HG03378 (cell line): ENCODE measurements at regions not wholly inside any gene's neighbourhood (a gene's known extent, or its start where the extent isn't known, plus 50 kb on each side); places are given as distances from the start of the nearest gene placed in this dataset.
A peak's percentile ranks its signal among the peaks of the same experiment; 100 is the strongest.
"Not testable (repeated sequence)": the region's sequence is repeated elsewhere in the genome, so short reads cannot be mapped to it uniquely, and the experiment has no call there.

Source experiments
- ATAC-seq: cut with Tn5 transposase; IDR thresholded peaks from one replicate; pipeline ENCODE4 v1.9.1; 2021; ENCODE audit warnings: mild to moderate bottlenecking, moderate library complexity; ENCODE audit not compliant: unreplicated experiment

DNA sequence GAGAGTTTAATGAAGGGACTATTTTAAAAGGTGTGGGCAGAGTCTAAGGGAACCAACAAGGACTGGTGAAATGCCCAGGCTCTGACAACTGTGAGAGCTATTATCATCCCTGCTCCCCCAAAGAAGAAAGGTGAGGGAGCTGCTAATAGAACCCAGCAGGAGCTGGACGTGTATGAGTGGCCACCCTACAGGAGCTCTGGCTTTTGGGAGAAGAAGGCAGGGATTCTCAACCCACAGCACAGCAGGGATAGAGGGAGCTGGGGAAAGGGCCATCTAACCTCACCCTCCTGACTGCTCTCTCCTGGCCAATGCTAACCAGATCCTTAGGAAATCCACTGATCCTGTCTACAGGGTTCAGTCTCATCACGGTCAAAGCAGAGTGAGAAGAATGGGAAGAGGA lies 57.1 kb downstream of the GRIN2B start:
- no peak for ATAC-seq

DNA sequence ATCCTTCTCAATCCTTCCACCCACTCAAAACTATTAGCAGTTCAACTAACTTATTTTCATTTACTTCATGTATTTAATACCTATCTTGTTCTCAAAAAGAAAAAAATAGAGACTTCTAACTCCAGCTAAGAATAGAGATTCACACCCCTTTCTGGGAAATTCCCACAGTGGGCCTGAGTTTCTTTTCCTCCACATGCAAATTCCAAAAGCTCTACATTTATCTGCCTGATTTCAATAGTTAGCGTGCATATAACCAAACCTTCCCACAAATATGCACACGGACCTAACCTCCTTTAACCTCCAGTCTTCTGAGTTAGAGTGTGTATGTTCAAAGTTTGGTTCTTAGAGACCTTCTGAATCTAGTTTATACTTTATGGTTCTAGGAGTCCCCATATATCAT lies 62.5 kb downstream of the GRIN2B start:
- ATAC-seq = no peak

DNA sequence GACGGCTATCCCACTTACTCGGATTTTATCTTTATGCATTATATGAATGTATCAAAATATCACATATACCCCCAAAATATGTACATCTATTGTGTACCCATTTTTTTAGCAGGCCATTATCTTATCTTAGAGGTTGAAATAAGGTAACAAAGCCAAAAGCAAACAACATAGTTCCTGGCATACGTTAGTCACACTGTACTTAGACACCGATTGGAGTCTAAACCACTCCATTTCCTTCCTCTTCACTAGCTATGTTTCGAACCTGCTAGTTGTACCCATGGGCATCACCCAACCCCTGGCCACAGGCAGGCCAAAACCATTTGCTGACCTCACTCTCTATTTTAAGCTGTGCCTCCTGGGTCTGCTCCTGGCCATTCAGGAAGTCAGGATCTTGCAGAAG lies 66.3 kb downstream of the GRIN2B start:
- ATAC-seq = no peak

DNA sequence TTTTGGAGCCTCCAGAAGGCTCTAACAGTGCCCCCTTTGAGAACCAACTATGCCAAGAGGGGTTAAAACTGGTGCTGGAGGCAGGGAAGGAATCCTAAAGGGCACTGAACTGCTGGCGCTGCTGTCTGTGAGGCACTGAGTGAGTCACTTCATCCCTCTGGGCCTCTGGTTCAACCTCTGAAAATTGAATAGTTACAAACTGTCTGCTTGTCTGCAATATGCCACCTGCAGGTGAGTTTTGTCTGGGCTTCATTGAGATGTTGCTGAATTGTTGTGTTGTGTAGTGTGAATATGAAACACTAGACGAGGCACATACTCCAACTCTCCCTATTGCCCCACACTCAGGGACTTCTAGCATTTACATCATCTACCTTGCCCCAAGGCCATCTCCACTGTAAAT lies 68.0 kb downstream of the GRIN2B start:
- ATAC-seq = no peak

DNA sequence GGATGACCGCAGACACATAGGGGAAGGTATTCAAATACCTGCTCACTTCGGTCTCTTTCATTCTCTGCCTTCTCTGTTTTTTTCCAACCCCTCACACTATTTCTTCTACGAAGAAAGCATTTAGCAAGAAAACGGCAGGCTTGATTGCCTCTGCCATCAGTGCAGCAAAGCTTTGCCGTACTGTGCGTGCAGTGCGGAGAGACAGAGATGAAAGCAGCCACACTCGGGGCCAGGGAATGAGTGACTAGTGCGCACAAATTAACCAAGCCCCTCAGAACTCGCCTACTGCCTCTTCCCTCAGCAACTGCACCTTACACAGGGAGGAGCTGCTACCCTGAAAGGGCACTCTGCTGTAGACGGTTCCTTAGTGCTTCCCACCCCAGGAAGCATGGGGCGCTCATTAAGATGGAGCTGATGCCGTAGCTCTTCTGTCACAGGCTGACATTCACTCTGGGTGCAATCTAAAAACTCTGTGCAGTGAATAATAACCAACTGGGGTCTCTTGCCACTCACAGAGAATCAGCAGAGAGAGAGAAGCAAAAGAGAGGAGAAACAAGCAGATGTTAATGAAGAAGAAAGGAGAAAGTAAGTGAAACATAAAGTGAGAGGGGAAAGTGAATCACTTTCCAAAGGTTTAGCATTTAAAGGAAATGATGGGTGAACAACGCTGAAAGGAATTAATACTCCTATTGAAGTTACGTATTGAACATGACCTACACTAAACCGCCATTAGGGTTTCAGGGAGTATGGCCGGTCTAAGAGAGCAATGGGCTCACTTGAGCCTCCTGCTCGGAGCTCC lies 69.4 kb downstream of the GRIN2B start:
- ATAC-seq = no peak

DNA sequence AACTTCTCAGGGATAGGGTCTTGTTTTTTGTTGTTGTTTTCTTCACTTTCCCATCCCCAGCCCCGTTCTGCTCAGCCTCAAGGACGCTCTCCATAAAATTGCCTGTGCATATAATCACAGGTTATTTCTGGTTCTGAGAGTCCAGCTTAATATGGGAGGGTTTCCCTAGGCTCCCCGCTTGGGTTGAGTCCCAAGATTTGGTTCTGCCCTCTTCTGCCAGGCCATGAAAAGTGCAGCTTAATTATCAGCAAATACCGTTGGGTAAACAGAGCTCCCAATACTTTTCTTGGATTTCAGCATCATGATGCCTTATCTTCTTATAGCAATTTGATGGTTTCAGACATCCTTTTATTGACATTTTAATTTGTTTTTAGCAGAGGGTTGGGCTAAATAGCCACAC lies 75.6 kb downstream of the GRIN2B start:
- no peak for ATAC-seq

DNA sequence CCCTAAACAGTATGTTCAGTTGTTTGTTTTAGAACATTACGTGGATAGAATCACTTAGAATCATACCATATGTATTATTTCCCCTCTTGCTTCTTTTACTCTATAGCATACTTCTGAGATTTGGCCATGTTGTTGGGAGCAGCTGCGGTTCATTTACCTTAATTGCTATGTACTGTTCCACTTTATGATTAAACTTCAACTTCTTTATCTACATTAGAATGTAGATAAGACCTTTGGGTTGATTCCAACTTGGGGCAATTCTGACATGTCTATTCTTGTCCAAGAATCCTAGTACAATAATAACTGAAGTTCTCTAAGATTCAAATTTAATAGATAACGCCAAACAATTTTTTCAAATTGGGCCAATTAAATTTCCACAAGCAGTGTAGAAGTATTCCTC lies 80.7 kb downstream of the GRIN2B start:
- no peak for ATAC-seq

DNA sequence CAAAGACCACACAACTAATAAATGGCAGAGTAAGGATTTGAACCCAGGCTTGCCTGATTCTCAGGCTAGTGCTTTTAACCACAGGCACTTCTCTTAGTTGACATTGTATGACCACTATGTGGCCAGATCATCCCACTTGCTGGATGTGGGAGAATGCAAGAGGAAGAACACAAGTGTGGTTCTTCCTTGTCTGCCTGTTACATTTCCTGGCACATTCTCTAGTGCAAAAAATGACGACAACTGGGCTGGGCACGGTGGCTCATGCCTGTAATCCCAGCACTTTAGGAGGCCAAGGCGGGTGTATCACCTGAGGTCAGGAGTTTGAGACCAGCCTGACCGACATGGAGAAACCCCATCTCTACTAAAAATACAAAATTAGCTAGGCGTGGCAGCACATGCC lies 83.0 kb downstream of the GRIN2B start:
- not testable (repeated sequence) for ATAC-seq

DNA sequence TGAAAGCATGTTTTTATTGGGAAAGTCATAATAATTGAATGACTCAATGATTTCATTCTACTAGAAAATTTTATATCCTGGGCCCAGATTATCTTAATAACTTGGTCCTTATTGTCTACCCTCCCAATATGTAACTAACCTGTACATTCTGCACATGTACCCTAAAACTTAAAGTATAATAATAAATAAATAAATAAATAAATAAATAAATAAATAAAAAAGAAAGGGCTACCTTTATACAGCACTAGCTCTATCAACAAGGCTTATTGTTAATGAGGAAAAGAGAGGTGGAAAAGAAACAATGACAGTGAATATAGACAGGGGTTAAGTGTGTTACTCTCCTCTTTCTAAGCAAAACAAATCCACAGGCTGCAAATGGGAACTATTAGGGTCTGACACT lies 83.6 kb downstream of the GRIN2B start:
- no peak for ATAC-seq

DNA sequence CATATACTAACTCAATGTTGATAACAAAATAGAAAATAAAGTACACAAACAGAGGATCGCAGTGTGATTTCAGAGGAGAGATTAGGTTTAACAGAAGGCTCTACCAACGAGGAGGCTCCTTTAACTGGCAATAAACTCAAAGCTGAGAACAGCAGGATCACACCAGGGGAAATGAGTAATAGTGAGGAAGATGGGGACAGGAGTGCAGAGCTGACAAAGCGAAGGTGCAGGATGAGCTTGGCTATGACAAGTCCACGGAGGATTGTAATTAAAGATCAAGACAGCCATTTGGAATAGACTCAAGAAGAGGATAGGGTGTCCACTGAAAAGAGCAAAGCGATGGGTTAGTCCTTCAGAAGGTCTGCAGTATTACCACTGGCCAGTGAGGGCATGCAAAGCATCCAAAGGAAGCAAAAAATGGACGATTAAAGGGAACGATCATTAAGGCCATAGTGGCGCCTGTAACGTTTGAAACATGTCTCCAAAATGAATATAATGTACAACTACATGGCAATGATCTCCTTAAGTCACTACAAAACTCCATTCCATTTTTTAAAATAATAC lies 85.3 kb downstream of the GRIN2B start:
- ATAC-seq = no peak

DNA sequence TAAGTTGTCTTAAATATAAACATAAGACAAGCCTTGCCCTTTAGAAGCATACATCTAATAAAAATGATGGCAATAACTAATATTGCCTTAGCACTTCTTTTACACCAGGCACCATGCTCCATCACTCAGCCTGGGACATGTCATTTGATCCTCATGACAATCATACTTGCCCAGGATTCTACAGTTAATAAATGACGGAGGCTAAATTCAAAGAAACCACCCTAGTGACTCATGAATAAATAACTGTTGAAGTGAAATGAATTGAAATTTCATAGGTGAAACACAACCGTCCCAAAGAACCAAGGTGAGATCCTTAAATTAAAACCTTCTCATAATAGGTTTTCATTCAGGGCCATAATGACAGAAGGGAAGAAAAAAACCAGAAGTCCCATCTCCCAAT lies 89.5 kb downstream of the GRIN2B start:
- ATAC-seq = no peak

DNA sequence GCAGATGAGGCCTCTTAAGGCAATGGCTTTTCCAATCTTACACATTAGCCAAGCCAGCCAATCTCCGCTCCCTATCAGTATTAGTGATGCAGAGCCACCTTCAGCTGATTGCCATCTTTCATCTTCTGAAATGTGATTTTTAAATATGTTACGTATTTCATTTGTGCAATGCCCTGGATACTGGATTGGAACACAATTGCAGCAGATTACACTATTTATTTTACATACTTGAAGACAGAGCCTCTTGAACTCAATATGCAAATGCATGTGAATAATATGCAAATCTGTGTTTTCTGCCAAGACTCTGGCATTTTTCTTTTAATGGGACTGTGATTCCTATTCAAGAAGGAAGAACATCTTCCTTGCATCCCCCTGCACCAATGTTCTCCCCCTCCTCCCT lies 90.5 kb downstream of the GRIN2B start:
- ATAC-seq = no peak

DNA sequence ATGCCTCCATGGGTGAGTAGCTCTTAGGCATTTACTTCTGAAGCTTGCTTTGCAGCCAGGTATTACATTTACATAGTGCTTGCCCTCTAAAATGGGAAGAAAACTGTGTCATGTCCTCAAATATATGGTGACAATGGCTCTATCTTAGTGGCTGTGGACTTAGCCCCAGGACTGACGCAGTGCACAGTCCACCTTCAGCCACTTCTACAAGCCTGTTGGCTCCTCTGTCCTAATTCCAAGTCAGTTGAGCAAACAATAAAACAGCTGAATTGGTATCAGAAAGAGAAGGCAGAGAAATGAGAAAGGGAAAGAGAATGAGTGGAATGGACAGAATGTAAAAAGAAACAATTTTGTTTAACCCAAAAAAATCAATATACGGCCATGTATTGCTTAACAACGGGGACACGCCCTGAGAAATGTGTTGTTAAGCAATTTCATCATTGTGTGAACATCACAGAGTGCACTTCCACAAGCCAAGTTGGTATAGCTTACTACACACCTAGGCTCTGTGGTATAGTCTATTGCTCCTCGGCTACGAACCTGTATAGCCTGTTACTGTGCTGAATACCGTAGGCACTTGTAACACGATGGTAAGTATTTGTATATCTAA lies 93.5 kb downstream of the GRIN2B start:
- no peak for ATAC-seq

DNA sequence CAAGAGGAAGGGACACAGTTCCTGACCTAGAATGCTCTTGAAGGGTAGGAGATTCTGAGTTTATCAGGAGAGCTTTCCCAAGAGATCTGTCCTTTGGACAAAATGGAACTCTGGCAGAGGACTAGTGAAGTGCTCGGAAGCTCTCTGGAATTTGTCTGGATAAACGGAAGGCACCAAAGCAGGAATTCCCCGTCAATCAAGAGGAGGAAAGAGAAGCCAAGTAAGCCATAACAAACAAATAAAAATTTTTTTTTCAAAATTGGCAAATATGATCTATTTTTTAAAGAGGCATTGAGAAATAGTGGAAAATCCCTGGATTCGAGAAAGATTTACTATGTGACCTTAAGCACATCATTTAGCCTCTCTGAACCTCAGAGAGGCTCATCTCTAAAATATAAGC lies 99.2 kb downstream of the GRIN2B start:
- no peak for ATAC-seq

DNA sequence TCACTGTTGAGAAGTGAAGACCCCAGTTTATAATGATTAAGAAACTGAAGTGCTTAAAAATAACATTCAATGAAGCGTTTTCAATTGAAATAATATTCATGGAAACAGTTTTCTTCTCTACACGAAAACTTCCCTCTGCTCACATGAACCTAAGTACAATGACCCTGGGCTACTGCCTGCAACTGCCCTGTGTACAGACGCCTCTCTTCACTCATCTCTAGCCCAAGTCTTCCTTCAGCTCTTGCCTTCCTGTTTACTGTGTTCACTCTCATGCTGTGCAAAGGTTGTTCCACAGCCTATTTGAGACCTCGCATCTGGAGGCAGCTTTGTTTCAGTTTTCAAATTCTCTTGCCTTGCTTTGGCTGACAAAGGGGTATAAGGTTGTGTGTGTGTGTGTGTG lies 100.8 kb downstream of the GRIN2B start:
- ATAC-seq = no peak

DNA sequence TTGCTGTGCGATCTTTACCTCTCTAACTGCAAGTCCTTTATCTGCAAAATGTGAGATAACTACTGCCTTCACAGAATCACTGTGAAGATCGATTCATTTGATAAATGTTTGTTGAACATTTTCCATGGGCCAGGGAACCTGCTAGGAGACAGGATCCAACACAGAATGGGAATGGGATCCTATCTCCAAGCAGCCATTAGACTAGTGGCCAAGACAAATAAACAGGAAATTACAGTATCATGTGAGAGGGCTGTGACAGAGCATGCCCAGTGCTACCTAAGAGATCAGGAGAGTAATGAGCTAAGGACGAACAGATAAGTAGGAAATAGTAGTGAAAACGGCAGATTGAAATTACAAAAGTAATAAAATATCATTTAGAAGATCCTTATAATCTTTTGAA lies 105.7 kb downstream of the GRIN2B start:
- no peak for ATAC-seq

DNA sequence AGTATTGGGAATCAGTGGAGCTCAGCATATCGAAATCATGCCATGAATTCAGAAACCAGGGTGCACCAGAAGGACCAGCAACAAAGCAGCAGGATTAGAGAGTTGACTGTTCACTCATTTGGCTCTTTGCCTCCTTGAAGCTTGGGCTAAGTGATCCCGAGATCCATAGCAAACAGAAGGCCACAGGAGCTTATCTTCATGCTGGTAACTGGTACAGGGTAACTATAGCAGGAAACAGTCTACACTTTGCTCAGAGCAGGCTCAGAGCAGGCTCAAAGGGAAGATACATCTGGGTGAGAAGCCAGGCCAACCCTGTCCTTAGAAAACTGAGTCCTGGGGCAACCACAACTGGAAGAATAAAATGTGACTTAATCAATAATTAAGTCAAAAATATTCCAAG lies 111.1 kb downstream of the GRIN2B start:
- ATAC-seq = no peak

DNA sequence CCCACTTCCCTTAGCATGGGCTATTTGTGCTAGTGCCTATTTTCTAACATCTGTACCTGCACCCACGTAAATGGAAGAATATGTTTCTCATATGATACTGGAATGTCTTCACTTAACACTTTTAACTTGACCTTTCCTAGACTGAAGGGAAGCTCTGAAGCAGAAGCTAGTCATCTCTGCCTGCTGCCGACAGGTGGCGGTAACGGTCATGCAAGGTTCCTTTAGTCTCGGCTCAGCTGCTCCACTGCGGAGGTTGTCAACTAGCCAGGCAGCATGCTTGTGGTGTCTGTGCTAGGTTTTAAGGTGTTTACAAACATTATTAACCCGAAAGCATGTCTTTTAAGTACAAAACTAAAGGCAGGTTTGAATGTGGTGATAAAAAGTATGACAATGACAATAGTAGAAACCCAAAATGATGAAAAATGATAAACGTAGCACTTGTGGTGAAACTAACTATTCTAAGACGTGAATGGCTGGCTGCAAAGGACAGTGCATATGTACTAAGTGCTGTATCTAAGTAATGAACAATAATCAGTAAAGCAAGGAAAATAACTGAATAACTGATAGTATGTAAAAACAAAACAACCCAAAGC lies 117.2 kb downstream of the GRIN2B start:
- peak; percentile 94 for ATAC-seq

DNA sequence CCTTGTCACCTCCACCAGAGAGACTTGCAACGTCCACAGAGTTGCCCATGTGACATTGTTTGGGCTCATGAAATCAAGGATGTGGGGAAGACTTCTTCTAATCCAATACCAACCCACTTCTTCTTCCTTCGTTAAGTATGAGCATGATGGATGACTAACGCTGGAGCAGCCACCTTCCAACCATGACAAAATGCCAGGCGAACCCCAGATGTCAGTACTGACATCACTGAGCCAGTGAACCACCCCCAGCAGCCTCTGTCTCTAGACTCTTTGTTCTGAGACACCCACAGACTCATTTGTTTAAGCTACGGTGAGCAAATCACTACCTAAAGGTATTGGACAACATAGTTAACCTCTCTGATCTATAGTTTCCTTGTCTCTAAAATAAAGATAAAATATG lies 123.7 kb downstream of the GRIN2B start:
- ATAC-seq = no peak

DNA sequence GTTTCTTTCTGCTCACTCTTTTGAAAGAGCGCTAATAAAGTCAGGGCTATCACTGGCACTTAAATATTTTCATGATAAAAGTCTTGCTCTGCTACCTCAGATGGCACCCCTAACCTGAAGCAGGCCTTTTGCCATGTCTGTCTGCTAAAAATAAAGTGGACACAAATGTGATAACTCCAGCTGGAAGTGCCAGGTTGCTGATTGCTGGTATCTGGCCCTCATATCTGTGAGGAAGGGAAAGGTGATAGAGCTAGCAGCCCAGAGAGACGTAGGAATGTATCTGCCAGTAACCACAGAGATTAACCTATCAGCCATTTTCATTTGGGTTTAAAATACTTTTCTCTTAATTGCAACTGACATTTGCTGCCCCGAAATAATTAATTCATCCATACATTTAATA lies 127.9 kb downstream of the GRIN2B start:
- ATAC-seq = no peak

DNA sequence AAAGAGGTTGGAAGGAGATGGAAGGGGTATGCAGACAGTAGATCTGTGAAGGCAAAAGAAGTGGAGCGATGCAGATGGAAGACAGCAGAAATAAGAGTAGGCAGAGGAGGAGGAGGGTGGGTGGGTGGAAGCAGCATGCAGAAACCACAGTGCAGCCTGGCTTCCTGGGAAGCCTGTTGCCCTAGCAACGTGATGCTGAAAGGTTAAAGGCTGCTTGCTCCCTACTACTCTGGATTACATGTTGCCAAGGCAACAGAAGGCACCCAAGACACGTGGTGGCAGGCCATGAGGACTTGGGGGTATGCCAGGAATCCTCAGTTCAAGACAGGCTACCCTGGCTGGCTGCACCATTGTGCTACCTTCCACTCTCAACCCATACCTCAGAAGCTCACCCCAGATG lies 129.6 kb downstream of the GRIN2B start:
- ATAC-seq = no peak

DNA sequence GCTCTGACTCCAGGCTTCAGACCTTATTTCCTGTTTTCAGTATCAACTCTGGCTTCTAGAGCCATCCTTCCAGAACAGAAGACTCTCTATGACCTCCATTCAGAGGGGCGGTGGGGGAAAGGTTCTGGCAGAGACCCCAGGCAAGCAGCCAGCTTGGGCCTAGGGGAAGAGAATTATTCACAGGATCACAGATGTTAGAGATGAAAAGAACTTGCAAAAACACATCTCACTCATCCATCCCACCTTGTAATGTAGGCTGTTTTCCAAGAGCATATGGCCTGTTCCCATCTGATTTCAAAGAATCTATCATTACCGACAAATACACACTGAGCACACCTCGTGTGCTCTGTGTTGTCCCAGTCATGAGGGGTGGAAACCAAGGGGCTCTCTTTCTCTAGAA lies 131.9 kb downstream of the GRIN2B start:
- ATAC-seq = no peak
